ENCODE measurements at regions not wholly inside any gene's neighbourhood (a gene's known extent, or its start where the extent isn't known, plus 50 kb on each side); places are given as distances from the start of the nearest gene placed in this dataset.

DNA sequence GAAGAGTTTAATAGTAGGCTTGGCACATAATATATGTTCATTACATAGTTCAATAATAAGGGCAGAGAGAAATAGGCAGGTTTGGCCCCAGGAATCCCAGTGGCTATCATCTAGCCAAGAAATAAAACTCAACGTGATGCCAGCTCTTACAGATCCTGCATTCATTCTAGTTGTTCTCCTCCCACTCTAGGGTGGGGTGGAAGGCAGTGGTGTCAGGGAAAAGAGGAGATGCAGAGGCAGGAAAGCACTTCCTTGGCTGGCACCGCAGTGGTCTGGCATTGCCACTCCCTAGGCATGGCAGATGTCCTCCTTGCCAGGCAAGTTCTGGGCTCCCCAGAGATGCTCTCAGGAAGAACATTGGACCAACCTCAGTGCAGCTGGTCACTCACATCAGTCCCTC lies 383.6 kb downstream of the GRIN2B start:
- DNase-seq (ENCODE audit: low read depth) = no peak
- TF ChIP-seq, protein P1, sequence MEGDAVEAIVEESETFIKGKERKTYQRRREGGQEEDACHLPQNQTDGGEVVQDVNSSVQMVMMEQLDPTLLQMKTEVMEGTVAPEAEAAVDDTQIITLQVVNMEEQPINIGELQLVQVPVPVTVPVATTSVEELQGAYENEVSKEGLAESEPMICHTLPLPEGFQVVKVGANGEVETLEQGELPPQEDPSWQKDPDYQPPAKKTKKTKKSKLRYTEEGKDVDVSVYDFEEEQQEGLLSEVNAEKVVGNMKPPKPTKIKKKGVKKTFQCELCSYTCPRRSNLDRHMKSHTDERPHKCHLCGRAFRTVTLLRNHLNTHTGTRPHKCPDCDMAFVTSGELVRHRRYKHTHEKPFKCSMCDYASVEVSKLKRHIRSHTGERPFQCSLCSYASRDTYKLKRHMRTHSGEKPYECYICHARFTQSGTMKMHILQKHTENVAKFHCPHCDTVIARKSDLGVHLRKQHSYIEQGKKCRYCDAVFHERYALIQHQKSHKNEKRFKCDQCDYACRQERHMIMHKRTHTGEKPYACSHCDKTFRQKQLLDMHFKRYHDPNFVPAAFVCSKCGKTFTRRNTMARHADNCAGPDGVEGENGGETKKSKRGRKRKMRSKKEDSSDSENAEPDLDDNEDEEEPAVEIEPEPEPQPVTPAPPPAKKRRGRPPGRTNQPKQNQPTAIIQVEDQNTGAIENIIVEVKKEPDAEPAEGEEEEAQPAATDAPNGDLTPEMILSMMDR (IDR thresholded peaks at IDR 0.05; ENCODE audit: insufficient read depth, low read depth, low read length, missing control alignments) = no peak
- no peak overlapping the region for H3K4me3 ChIP-seq (ENCODE audit: low read depth, low read length)

DNA sequence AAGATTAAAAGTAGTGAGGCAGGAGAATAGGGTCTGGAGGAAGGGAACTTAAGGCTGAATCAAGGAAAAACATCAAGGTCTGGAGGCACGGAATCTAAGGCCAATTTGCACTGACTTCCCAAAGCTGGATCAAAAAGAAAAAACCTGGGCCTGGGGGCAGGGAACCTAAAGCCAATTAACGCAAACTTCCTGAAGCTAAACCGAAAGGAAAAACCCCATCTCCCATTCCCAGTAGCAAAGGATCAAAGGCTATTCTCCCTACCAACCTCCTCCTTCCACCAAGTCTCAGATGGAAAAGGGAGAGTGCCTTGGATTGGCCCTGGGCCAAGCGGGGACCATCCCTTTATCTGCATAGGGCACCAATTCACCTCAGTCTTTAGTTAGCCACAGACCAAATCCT lies 384.2 kb downstream of the GRIN2B start:
- no peak for DNase-seq (ENCODE audit: low read depth)

GRCh38 chr12:13596714-13597113 lies 384.7 kb downstream of the GRIN2B start:
- no peak for DNase-seq (ENCODE audit: low read depth)
- TF ChIP-seq, protein P1 (IDR thresholded peaks at IDR 0.05; ENCODE audit: insufficient read depth, low read depth, low read length, missing control alignments) = no peak
- no peak overlapping the region for H3K4me3 ChIP-seq (ENCODE audit: low read depth, low read length)

More for the DNA sequence above, 384.2 kb downstream of the GRIN2B start:
- no peak overlapping the region for H3K4me3 ChIP-seq (ENCODE audit: low read depth, low read length)
- TF ChIP-seq, protein P1 (IDR thresholded peaks at IDR 0.05; ENCODE audit: insufficient read depth, low read depth, low read length, missing control alignments) = no peak

GRCh38 chr12:13595536-13596443 lies 385.6 kb downstream of the GRIN2B start:
- no peak for DNase-seq (ENCODE audit: low read depth)
- H3K4me3 ChIP-seq (ENCODE audit: low read depth, low read length) = no peak overlapping the region
- TF ChIP-seq, protein P1 (IDR thresholded peaks at IDR 0.05; ENCODE audit: insufficient read depth, low read depth, low read length, missing control alignments) = no peak

GRCh38 chr12:13594731-13595514 lies 386.5 kb downstream of the GRIN2B start:
- TF ChIP-seq, protein P1 (IDR thresholded peaks at IDR 0.05; ENCODE audit: insufficient read depth, low read depth, low read length, missing control alignments) = no peak
- H3K4me3 ChIP-seq (ENCODE audit: low read depth, low read length) = no peak overlapping the region
- no peak for DNase-seq (ENCODE audit: low read depth)

DNA sequence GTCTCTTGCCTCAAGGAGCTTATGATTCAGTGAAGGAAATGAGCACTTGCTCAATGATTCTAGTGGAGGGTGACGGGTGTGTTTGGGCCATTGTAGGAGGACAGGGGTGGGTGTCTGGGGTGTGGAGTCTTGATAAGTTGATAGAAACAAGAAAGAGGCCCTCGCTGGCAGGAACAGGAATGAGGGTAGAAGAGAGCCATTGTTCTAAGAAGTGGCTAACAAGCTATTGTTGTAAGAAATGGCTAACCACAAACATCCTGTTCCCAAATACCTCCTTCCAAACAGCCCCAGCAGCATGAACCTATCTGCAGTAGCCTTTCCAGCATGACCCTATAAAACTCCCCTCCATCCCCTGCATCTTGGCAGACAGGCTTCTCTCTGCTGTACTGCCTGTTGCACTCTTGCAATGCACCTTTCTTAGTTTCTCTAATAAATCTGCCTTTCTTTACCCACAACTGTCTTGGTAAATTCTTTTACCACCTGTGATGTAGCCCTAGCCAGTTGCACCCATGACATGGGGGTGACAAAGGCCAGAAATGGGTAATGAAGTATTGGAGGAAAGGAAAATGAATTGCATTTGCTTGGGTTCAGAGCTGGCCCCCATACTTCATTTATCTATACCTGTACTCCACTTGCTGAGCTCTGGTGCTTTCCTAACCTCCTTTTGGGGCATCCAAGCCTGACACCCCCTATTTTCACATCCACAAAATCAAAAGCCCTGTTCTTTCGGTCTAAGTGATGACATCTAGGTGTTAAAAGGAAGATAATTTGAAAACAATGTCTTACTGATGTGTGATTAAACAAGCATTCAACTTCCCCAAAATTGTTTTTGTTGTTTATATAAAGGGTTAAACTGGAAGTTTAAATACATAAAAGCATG lies 389.1 kb downstream of the GRIN2B start:
- TF ChIP-seq, protein P1 (IDR thresholded peaks at IDR 0.05; ENCODE audit: insufficient read depth, low read depth, low read length, missing control alignments) = no peak
- DNase-seq (ENCODE audit: low read depth) = peak; percentile 47
- H3K4me3 ChIP-seq (ENCODE audit: low read depth, low read length) = no peak overlapping the region
